Activated CD8-positive, alpha-beta memory T cell treated with anti-CD3 and anti-CD28 coated beads, Interleukin-2, amount 50 U/mL, for 1 hour (primary cell): ENCODE measurements at regions not wholly inside any gene's neighbourhood (a gene's known extent, or its start where the extent isn't known, plus 50 kb on each side); places are given as distances from the start of the nearest gene placed in this dataset.
"Not testable (repeated sequence)": the region's sequence is repeated elsewhere in the genome, so short reads cannot be mapped to it uniquely, and the experiment has no call there.

Experiments
- DNase-seq: peaks from one replicate; pipeline ENCODE4 v3.0.0-alpha.2; 2020; ENCODE audit errors: extremely low read depth

- not testable (repeated sequence) for DNase-seq
Observed at GRCh38 chr2:87198422-87198821, 176.8 kb upstream of the PLGLB1 start.

- DNase-seq: not testable (repeated sequence)
Observed at GRCh38 chr2:87199228-87199627, 177.6 kb upstream of the PLGLB1 start.

DNA sequence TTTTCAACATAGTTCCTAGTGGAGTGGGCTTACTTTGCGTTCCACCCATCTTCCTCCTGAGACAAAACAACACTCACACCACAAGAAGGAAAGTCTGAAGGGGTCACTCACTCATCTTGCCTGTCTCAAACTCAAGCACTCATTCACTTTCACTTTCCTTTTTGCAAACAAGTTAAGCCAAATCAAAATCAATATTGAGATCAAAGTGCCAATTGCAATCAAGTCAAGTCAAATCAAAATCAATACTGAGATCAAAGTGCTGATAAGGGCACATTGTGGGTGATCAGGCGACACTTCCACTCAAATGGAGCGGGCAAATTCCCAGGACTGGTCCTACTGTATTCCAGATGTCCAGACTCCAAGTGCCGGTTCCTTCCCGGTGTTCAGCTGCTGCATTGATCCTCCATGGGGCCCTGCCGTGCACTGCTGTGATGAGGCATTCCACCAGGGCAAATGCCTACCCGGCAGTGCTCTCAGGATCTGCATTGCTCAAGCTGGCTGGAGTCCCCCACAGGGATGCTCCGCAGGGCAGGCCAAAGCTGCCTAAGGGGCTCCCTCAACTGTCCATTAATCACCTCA lies 183.0 kb upstream of the PLGLB1 start:
- DNase-seq: not testable (repeated sequence)

DNA sequence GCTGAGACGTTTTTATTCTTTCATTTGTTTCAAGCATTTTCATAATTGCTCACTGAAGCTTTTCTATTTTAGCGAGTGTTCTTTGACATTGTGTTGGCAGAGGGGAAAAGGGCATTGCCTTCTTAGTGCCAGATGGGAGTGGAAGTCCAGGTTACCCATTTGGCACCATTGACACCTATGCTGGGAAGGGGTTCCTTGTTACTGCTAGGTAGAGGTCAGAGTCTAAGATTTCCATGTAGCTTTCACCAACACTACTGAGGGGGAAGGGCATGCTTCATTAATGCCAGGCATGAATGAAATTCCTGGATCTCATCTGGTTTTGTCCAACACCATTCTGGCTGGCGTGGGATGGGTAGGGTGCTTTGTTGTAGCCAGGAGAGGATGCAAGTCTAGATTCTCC lies 191.3 kb upstream of the PLGLB1 start:
- not testable (repeated sequence) for DNase-seq

GRCh38 chr2:87217005-87217404 lies 195.4 kb upstream of the PLGLB1 start:
- not testable (repeated sequence) for DNase-seq

DNA sequence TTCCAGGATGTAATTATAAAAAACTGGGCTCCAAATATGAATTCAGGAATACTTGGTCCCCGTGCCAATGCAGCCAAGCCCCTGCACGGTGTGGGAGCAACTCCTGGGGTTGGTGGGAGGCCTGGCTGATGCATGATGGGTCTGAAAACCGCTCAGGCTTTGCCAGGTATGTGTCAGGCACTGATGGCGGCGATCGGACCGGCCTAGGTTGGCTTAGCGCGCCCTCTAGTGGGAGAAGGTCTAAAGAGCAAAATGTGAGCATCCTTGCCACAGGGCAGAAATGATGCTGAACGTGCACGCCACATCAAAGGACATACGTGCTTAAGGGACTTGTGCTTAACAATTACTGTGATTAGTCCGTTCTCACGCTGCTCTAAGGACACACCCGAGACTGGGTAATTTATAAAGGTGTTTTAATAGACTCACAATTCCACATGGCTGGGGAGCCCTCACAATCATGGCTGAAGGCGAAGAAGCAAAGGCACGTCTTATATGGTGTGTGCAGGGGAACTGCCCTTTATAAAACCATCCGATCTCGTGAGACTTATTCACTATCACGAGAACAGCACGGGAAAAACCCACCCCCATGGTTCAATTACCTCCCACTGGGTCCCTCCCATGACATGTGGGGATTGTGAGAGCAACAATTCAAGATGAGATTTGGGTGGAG lies 196.2 kb upstream of the PLGLB1 start:
- DNase-seq: peak; percentile 13

- not testable (repeated sequence) for DNase-seq
Observed at GRCh38 chr2:87220651-87221050, 199.0 kb upstream of the PLGLB1 start.

GRCh38 chr2:87222131-87222530 lies 200.5 kb upstream of the PLGLB1 start:
- not testable (repeated sequence) for DNase-seq

- DNase-seq: not testable (repeated sequence)
Observed at GRCh38 chr2:87223873-87224272, 202.2 kb upstream of the PLGLB1 start.

GRCh38 chr2:87229091-87229689 lies 207.5 kb upstream of the PLGLB1 start:
- DNase-seq: not testable (repeated sequence)

DNA sequence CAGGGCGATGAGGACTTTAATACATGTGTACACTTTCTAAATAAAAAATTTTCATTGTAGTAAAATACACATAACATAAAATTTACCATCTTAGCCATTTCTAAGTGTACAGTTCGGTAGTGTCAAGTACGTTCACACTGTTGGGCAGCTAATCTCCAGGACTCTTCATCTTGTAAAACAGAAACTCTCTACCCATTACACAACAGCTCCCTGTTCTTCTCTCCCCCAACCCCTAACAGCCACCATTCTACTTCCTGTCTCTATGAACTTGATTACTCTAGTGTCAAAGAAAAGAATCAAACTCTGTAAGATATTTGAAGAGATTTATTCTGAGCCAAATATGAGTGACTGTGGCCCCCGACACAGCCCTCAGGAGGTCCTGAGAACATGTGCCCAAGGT lies 208.3 kb upstream of the PLGLB1 start:
- not testable (repeated sequence) for DNase-seq

DNA sequence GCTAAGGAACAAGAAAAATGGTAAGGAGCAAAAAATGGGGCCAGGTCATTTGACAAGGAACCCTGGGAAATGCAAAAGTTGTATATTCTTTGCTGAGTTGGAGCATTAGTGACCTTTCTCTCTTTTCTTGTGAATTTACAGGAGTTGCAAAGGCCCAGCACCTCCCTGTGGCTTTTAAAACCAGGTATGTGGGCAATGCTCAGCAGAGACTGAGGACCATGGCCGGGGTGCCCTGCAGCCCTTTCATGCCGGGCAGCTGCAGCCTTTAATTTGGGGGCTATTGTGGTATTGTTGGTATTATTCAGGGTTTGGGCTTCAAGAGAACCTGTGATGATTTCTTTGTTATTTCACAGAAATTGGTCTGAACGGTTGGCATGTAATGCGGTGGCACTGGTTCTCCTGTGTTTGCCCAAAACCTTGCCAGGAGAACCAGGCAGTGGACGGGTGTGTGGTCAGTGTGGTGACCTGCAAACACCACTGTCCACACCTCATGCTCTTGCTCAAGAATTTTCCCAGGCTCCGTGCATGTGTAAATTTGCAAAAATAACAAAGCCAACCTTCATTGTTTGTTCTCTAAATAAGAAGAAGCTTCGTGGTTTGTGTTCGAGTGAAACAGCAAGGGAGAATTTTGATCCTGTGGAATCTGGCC lies 213.8 kb upstream of the PLGLB1 start:
- DNase-seq: not testable (repeated sequence)

DNA sequence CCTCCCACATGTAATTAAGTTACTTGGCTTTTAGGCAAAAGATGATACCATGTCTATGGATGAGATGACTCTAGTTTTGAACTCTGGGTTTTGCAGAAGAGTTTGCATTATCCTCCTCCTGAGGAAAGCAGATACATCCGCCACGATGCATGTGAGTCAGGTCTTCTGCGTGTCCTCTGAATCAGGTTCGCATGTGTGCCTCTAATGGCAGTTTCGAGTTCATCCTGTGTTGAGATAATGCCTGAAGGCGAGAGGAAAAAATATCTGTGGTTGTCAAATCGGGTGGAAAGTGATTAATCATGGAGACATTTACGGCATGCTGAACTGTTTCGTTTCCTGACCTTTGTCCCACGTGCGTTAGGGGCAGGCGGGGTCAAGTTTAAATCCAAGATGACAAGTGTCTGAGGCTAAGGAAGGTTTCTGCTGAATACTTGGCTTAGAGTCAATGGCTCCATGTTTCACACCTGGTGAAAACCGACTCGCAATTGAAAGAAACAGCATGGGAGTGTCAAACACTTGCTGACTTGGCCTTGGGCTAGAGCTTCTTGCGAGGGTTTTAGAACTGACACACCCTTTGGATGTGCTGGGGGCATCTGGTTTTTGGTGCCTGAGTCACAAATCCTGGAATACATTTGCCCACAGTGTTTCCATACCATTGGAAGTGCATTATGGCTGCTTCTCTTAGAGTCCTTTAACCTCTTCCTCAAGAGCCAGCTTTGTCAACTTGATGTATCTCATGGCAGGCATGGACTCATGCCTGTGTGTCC lies 216.1 kb upstream of the PLGLB1 start:
- not testable (repeated sequence) for DNase-seq

DNA sequence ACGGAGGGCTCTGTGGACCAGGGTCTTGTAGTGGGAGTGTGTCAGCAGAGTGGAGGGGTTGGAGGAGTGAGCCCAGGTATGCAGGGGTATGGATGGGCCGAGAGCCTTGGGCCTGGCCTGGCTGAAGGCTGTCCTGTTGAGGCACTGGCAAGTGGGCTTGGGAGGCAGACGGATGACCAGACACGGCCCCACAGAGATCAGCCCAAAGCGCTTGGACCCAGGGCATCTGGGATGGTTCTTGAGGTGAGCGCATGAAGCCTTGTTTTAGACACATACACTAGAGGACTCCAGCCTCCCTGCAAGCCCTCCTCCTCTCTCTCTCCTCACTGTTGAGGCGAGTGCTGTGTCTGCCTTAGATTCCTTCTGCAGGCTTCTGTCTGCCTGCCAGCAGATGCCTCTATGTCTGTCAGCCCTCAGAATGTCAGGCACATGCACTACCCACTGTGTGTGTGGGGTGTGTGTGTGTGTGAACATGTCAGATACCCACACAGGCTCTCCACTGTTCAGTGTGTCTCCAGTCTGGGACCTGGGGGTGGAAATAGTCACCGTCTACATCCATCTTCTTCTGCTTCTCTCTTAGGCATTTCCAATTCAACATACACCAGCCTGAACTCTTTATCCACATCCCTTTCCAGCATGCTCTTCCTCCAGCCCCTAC lies 218.0 kb upstream of the PLGLB1 start:
- DNase-seq: not testable (repeated sequence)

GRCh38 chr2:87246066-87246717 lies 224.5 kb upstream of the PLGLB1 start:
- not testable (repeated sequence) for DNase-seq

GRCh38 chr2:87252046-87252445 lies 230.4 kb upstream of the PLGLB1 start:
- DNase-seq: not testable (repeated sequence)

- DNase-seq: not testable (repeated sequence)
Observed at GRCh38 chr2:87254562-87254961, 232.9 kb upstream of the PLGLB1 start.

DNA sequence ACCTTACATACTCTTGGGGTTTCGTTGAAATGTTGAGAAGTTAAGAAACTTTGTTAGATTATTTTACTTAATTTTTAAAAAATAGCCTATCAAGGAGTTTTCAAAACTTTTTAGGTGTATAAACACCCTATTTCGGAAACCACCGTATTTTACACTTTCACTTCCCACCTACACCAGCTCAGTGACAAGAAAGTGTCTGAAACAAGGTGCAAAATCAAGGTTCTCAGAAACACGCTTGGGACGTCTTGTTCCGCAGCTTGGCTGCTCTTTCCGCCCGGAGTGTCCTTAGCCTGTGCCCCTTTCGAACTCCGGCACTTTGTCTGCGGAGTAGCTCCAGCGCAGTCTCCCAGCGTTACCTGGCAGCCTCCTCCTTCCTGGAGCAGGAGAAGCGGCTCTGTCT lies 233.8 kb upstream of the PLGLB1 start:
- DNase-seq: not testable (repeated sequence)

DNA sequence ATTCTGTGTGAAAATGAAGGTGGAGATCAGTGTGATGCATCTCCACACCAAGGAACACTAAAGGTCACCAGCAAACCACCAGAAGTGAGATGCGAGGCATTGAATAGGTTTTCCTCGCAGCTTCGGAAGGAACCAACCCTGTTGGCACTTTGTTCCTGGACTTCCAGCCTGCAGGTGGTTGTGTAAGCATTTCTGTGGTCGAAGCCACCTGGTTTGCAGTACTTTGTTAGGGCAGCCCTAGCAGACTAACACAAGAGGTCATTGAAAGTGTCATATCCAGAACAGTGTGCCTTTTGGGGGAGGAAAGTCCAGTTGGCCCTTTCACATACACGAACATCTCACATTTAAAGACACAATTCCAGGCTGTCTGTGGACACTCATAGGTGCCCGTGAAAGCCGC lies 237.2 kb upstream of the PLGLB1 start:
- not testable (repeated sequence) for DNase-seq

GRCh38 chr2:87262184-87262702 lies 240.6 kb upstream of the PLGLB1 start:
- not testable (repeated sequence) for DNase-seq
